Trophoblast cell (in vitro differentiated cells and primary cell): ENCODE measurements at regions not wholly inside any gene's neighbourhood (a gene's known extent, or its start where the extent isn't known, plus 50 kb on each side); places are given as distances from the start of the nearest gene placed in this dataset.

Source experiments
- DNase-seq, 2 donors: peaks; one replicate each; pipeline ENCODE4 v3.0.0-alpha.2; 2016
- H2AFZ ChIP-seq: 2 replicates; pipeline ENCODE4 v1.6.1; 2013; ENCODE audit warnings: low read length, moderate library complexity, mild to moderate bottlenecking; ENCODE audit not compliant: insufficient read depth, poor library complexity
- H2AK5ac ChIP-seq: 2 replicates; pipeline ENCODE4 v1.6.1; 2013; ENCODE audit warnings: mild to moderate bottlenecking, low read length
- H2BK120ac ChIP-seq: 2 replicates; pipeline ENCODE4 v1.6.1; 2013; ENCODE audit warnings: low read length, mild to moderate bottlenecking, moderate library complexity; ENCODE audit not compliant: insufficient read depth, poor library complexity
- H2BK12ac ChIP-seq: 2 replicates; pipeline ENCODE4 v1.6.1; 2013; ENCODE audit warnings: mild to moderate bottlenecking, low read length, moderate library complexity
- H2BK5ac ChIP-seq: 2 replicates; pipeline ENCODE4 v1.6.1; 2013; ENCODE audit warnings: low read length, low read depth, moderate library complexity, mild to moderate bottlenecking; ENCODE audit not compliant: poor library complexity
- H3K14ac ChIP-seq: 2 replicates; pipeline ENCODE4 v1.6.1; 2013; ENCODE audit warnings: mild to moderate bottlenecking, low read length
- H3K18ac ChIP-seq: 2 replicates; pipeline ENCODE4 v1.6.1; 2013; ENCODE audit warnings: mild to moderate bottlenecking, low read length
- H3K23ac ChIP-seq: 2 replicates; pipeline ENCODE4 v1.6.1; 2013; ENCODE audit warnings: low read length
- H3K27ac ChIP-seq: 2 replicates; pipeline ENCODE4 v1.5.1; 2013; ENCODE audit warnings: low read depth, mild to moderate bottlenecking, inconsistent platforms, low read length, moderate library complexity
- H3K27me3 ChIP-seq: 2 replicates; pipeline ENCODE4 v1.6.1; 2013; ENCODE audit warnings: inconsistent platforms, mild to moderate bottlenecking, low read length, moderate library complexity; ENCODE audit not compliant: insufficient read depth
- H3K36me3 ChIP-seq, 2 experiments: 1 replicate in 1 of 2; 2 replicates in 1 of 2; pipeline ENCODE4 v1.6.1; 2013; ENCODE audit warnings: low read length in 2 of 2, mild to moderate bottlenecking in 2 of 2, moderate library complexity in 1 of 2; ENCODE audit not compliant: insufficient read depth in 2 of 2, control insufficient read depth in 1 of 2
- H3K4ac ChIP-seq: 2 replicates; pipeline ENCODE4 v1.6.1; 2013; ENCODE audit warnings: low read depth, mild to moderate bottlenecking, low read length, moderate library complexity
- H3K4me1 ChIP-seq, 2 experiments: 1 replicate in 1 of 2; 2 replicates in 1 of 2; pipeline ENCODE4 v1.6.1; 2013; ENCODE audit warnings: low read length in 2 of 2, mild to moderate bottlenecking in 2 of 2, moderate library complexity in 1 of 2; ENCODE audit not compliant: insufficient read depth in 2 of 2, control insufficient read depth in 1 of 2
- H3K4me2 ChIP-seq: 2 replicates; pipeline ENCODE4 v1.6.1; 2013; ENCODE audit warnings: inconsistent platforms, mild to moderate bottlenecking, low read length, moderate library complexity
- H3K4me3 ChIP-seq: 2 replicates; pipeline ENCODE4 v1.5.1; 2013; ENCODE audit warnings: mild to moderate bottlenecking, low read depth, low read length, inconsistent platforms
- H3K79me1 ChIP-seq: one replicate; pipeline ENCODE4 v1.6.1; 2013; ENCODE audit warnings: low read length
- H3K79me2 ChIP-seq: 2 replicates; pipeline ENCODE4 v1.6.1; 2013; ENCODE audit warnings: low read length, mild to moderate bottlenecking; ENCODE audit not compliant: control insufficient read depth, insufficient read depth, poor library complexity
- H3K9ac ChIP-seq: 2 replicates; pipeline ENCODE4 v1.6.1; 2013; ENCODE audit warnings: mild to moderate bottlenecking, low read length
- H3K9me3 ChIP-seq: 2 replicates; pipeline ENCODE4 v1.6.1; 2013; ENCODE audit warnings: low read depth, mild to moderate bottlenecking, control low read depth, inconsistent platforms, low read length; ENCODE audit not compliant: insufficient read depth
- H4K12ac ChIP-seq: 2 replicates; pipeline ENCODE4 v1.6.1; 2013; ENCODE audit warnings: low read depth, mild to moderate bottlenecking, low read length, moderate library complexity
- H4K8ac ChIP-seq: 2 replicates; pipeline ENCODE4 v1.6.1; 2013; ENCODE audit warnings: low read depth, mild to moderate bottlenecking, low read length, moderate library complexity
- H4K91ac ChIP-seq: one replicate; pipeline ENCODE4 v1.6.1; 2013; ENCODE audit warnings: low read depth, mild to moderate bottlenecking, low read length, moderate library complexity
- WGBS: extraction: QIAGEN DNeasy Blood & Tissue Kit; methylation state at CpG from one replicate; pipeline ENCODE4 v1.1.7; 2013; ENCODE audit warnings: missing lambda C conversion rate; ENCODE audit not compliant: insufficient read length, insufficient coverage; ENCODE audit errors: extremely low coverage; 5-methylcytosine and 5-hydroxymethylcytosine counted together

GRCh38 chr20:19950042-19950441 is 67.1 kb upstream of the NAA20 start:
- H3K79me1 ChIP-seq, result peaks cover 16% of the 10 kb centered on the region
- peaks cover 0 to 2% of the 10 kb centered on the region in 2 experiments for H3K36me3 ChIP-seq
- no peak overlapping the region for H3K18ac ChIP-seq
- peak overlapping the region; percentile 17 for H3K14ac ChIP-seq
- H3K4me2 ChIP-seq, result no peak overlapping the region
- H3K9me3 ChIP-seq, result no peaks in the 10 kb centered on the region
- no peaks in the 10 kb centered on the region for H3K79me2 ChIP-seq
- H3K27me3 ChIP-seq, result no peaks in the 10 kb centered on the region
- H3K4me1 ChIP-seq, result peaks cover 12 to 32% of the 10 kb centered on the region in 2 experiments
- H3K4ac ChIP-seq, result no peak overlapping the region
- H3K27ac ChIP-seq, result no peak overlapping the region
- no peak overlapping the region for H2AFZ ChIP-seq
- no peak overlapping the region for H4K12ac ChIP-seq
- peak overlapping the region; percentile 43 for H2BK12ac ChIP-seq
- no peak overlapping the region for H3K9ac ChIP-seq
- DNase-seq, result no peak
- peak overlapping the region; percentile 25 for H2BK5ac ChIP-seq
- H4K91ac ChIP-seq, result peak overlapping the region; percentile 49
- WGBS, result no CpG with 5 or more reads among the region's 2 CpGs
- no peak overlapping the region for H4K8ac ChIP-seq
- H2BK120ac ChIP-seq, result peak overlapping the region; percentile 57
- no peak overlapping the region for H3K4me3 ChIP-seq
- H2AK5ac ChIP-seq, result peak overlapping the region; percentile 18
- no peak overlapping the region for H3K23ac ChIP-seq

GRCh38 chr20:19952392-19952791 is 64.8 kb upstream of the NAA20 start:
- Histone ChIP-seq H4K8ac (no peak overlapping the region), H4K91ac (peak overlapping the region; percentile 45), H3K9me3 (no peaks in the 10 kb centered on the region), H3K18ac (no peak overlapping the region), H3K4me2 (no peak overlapping the region), H3K4ac (no peak overlapping the region), H3K4me3 (no peak overlapping the region), H2BK12ac (no peak overlapping the region), H3K14ac (no peak overlapping the region), H3K27ac (no peak overlapping the region), H3K27me3 (no peaks in the 10 kb centered on the region), H3K79me1 (peaks cover 15% of the 10 kb centered on the region), H3K23ac (no peak overlapping the region), H4K12ac (no peak overlapping the region), H3K4me1 (peaks cover 7 to 23% of the 10 kb centered on the region in 2 experiments), H3K36me3 (peaks cover 2 to 8% of the 10 kb centered on the region in 2 experiments), H2BK120ac (no peak overlapping the region), H2AFZ (no peak overlapping the region), H3K79me2 (no peaks in the 10 kb centered on the region), H3K9ac (no peak overlapping the region), H2BK5ac (no peak overlapping the region), H2AK5ac (no peak overlapping the region)
- WGBS, result no CpG with 5 or more reads among the region's 3 CpGs
- no peak for DNase-seq

GRCh38 chr20:19953606-19954005 is 63.6 kb upstream of the NAA20 start:
- Histone ChIP-seq H3K27me3 (no peaks in the 10 kb centered on the region), H4K8ac (no peak overlapping the region), H2AFZ (no peak overlapping the region), H3K9me3 (no peaks in the 10 kb centered on the region), H4K12ac (no peak overlapping the region), H4K91ac (peak overlapping the region; percentile 7), H3K79me2 (no peaks in the 10 kb centered on the region), H3K23ac (no peak overlapping the region), H2BK12ac (no peak overlapping the region), H3K79me1 (peaks cover 12% of the 10 kb centered on the region), H2BK5ac (no peak overlapping the region), H2AK5ac (no peak overlapping the region), H3K9ac (no peak overlapping the region), H3K4me3 (no peak overlapping the region), H3K36me3 (peaks cover 2 to 8% of the 10 kb centered on the region in 2 experiments), H3K4me2 (no peak overlapping the region), H3K18ac (no peak overlapping the region), H3K14ac (no peak overlapping the region), H3K27ac (peak overlapping the region; percentile 45), H2BK120ac (no peak overlapping the region), H3K4me1 (peaks cover 7 to 19% of the 10 kb centered on the region in 2 experiments), H3K4ac (no peak overlapping the region)
- DNase-seq, result peak in 1 of 2 donors; percentile 68

GRCh38 chr20:19956976-19957375 is 60.2 kb upstream of the NAA20 start:
- no peak overlapping the region for H3K4ac ChIP-seq
- no peak overlapping the region for H4K8ac ChIP-seq
- no peak overlapping the region for H2AK5ac ChIP-seq
- no peak overlapping the region for H3K23ac ChIP-seq
- no peak overlapping the region for H3K4me3 ChIP-seq
- no peak overlapping the region for H3K27ac ChIP-seq
- DNase-seq, result no peak
- no peak overlapping the region for H2BK5ac ChIP-seq
- H4K12ac ChIP-seq, result no peak overlapping the region
- H3K4me2 ChIP-seq, result no peak overlapping the region
- no peak overlapping the region for H2AFZ ChIP-seq
- H3K36me3 ChIP-seq, result peaks cover 4 to 22% of the 10 kb centered on the region in 2 experiments
- H3K14ac ChIP-seq, result no peak overlapping the region
- peaks cover 5 to 17% of the 10 kb centered on the region in 2 experiments for H3K4me1 ChIP-seq
- H3K79me1 ChIP-seq, result peaks cover 11% of the 10 kb centered on the region
- H2BK120ac ChIP-seq, result no peak overlapping the region
- H3K27me3 ChIP-seq, result no peaks in the 10 kb centered on the region
- H3K9me3 ChIP-seq, result no peaks in the 10 kb centered on the region
- no CpG with 5 or more reads among the region's 4 CpGs for WGBS
- H2BK12ac ChIP-seq, result no peak overlapping the region
- no peak overlapping the region for H3K18ac ChIP-seq
- H4K91ac ChIP-seq, result no peak overlapping the region
- H3K9ac ChIP-seq, result no peak overlapping the region
- H3K79me2 ChIP-seq, result no peaks in the 10 kb centered on the region
